ENCODE measurements at regions not wholly inside any gene's neighbourhood (a gene's known extent, or its start where the extent isn't known, plus 50 kb on each side); places are given as distances from the start of the nearest gene placed in this dataset.
"Not testable (repeated sequence)": the region's sequence is repeated elsewhere in the genome, so short reads cannot be mapped to it uniquely, and the experiment has no call there.

DNA sequence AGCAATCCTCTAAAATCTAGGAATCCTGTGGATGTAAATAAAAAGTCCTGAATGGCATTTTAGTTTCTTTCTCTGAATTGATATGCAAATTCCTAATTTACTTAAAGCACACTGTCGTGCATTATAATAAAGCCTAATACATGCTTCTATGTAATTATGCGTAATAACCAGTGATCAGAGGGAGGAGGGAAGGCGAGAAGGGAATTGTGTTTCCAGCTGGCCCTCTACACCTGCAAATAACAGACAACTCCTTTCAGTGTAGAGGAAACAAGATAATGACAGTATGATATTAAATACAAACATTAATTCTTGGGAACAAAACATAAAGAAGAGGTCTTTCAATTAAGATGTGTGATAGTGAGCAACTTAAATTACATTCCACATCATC is 419.6 kb upstream of the LCORL start:
- Histone ChIP-seq H3K9me3 (ENCODE audit: control insufficient read depth, low read length) (no peaks in the 10 kb centered on the region), H3K27me3 (ENCODE audit: control insufficient read depth, insufficient read depth) (no peaks in the 10 kb centered on the region), H3K27ac (ENCODE audit: low read length) (no peak overlapping the region), H3K4me1 (ENCODE audit: control insufficient read depth, insufficient read depth, low read length) (no peaks in the 10 kb centered on the region), H3K4me3 (ENCODE audit: low read length) (no peak overlapping the region)
- intact Hi-C loops (cut with DNase I): no loop called here
- DNase-seq (no peak), ATAC-seq (no peak)
- WGBS: 55% methylated on average over 3 of the region's 3 CpGs

- H3K27me3 ChIP-seq (ENCODE audit: control insufficient read depth, insufficient read depth): no peaks in the 10 kb centered on the region
- H3K27ac ChIP-seq (ENCODE audit: low read length): no peak overlapping the region
- ATAC-seq (no peak), DNase-seq (no peak)
- no peak overlapping the region for H3K4me3 ChIP-seq (ENCODE audit: low read length)
- intact Hi-C loops (cut with DNase I): no loop called here
- 44% methylated on average over 7 of the region's 7 CpGs for WGBS
- H3K9me3 ChIP-seq (ENCODE audit: control insufficient read depth, low read length): no peaks in the 10 kb centered on the region
- H3K4me1 ChIP-seq (ENCODE audit: control insufficient read depth, insufficient read depth, low read length): no peaks in the 10 kb centered on the region
Observed at GRCh38 chr4:18440527-18441202, 419.1 kb upstream of the LCORL start.

GRCh38 chr4:18439311-18439710 is 417.8 kb upstream of the LCORL start:
- no peak for DNase-seq
- ATAC-seq: no peak
- Histone ChIP-seq H3K4me3 (ENCODE audit: low read length) (no peak overlapping the region), H3K4me1 (ENCODE audit: control insufficient read depth, insufficient read depth, low read length) (no peaks in the 10 kb centered on the region), H3K9me3 (ENCODE audit: control insufficient read depth, low read length) (no peaks in the 10 kb centered on the region), H3K27me3 (ENCODE audit: control insufficient read depth, insufficient read depth) (no peaks in the 10 kb centered on the region), H3K27ac (ENCODE audit: low read length) (no peak overlapping the region)
- intact Hi-C loops (cut with DNase I): no loop called here
- 80% methylated on average over 3 of the region's 3 CpGs for WGBS

DNA sequence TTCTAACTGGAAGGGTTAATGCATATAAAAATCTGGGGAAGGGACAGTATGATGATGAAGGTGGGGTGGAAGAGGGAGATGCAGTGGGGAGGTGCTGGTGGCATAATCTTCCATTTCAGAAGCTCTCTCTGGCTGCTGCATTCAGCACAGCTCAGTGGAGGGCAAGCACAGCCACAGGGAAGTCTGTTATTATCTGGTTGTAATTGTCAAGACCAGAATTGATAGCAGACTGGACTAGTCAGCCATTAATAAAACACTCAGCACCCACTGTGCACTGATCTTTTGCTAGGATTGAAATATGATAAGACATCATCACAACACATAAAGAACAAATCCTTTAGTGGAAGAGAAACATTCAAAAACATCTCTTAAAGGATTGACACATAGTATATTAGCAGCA is 414.2 kb upstream of the LCORL start:
- DNase-seq: no peak
- H3K27me3 ChIP-seq (ENCODE audit: control insufficient read depth, insufficient read depth): no peaks in the 10 kb centered on the region
- no peak overlapping the region for H3K4me3 ChIP-seq (ENCODE audit: low read length)
- ATAC-seq: no peak
- H3K27ac ChIP-seq (ENCODE audit: low read length): no peak overlapping the region
- intact Hi-C loops (cut with DNase I): no loop called here
- H3K4me1 ChIP-seq (ENCODE audit: control insufficient read depth, insufficient read depth, low read length): no peaks in the 10 kb centered on the region
- H3K9me3 ChIP-seq (ENCODE audit: control insufficient read depth, low read length): no peaks in the 10 kb centered on the region

DNA sequence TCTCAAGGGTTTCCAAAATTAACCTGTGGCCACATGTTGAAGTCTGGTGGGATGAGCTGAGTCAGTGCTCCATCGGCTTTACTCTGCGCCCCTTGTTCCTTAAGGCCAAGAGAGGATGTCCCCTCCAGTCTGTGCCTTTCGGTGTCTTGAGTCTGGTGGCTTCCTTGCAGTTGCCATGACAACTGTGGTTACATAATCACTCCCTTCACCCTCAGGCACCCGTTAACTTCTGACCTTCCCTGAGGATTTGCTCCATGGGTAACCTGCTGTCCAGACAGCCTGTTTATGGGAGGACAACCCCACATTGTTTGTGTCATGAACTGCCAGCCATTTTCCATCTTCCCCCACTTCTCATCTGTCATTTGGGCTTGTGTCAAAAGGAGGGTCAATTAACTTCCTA is 401.1 kb upstream of the LCORL start:
- intact Hi-C loops (cut with DNase I): no loop called here
- 65% methylated on average over 4 of the region's 4 CpGs for WGBS

GRCh38 chr4:18421519-18421918 is 400.0 kb upstream of the LCORL start:
- intact Hi-C loops (cut with DNase I): no loop called here
- 77% methylated on average over 2 of the region's 2 CpGs for WGBS
- Histone ChIP-seq H3K4me3 (ENCODE audit: low read length) (no peak overlapping the region), H3K9me3 (ENCODE audit: control insufficient read depth, low read length) (no peaks in the 10 kb centered on the region), H3K4me1 (ENCODE audit: control insufficient read depth, insufficient read depth, low read length) (no peaks in the 10 kb centered on the region), H3K27me3 (ENCODE audit: control insufficient read depth, insufficient read depth) (no peaks in the 10 kb centered on the region), H3K27ac (ENCODE audit: low read length) (no peak overlapping the region)
- ATAC-seq (no peak), DNase-seq (no peak)

More for the DNA sequence above, 401.1 kb upstream of the LCORL start:
- Histone ChIP-seq H3K4me3 (ENCODE audit: low read length) (no peak overlapping the region), H3K27ac (ENCODE audit: low read length) (no peak overlapping the region), H3K4me1 (ENCODE audit: control insufficient read depth, insufficient read depth, low read length) (no peaks in the 10 kb centered on the region), H3K27me3 (ENCODE audit: control insufficient read depth, insufficient read depth) (no peaks in the 10 kb centered on the region), H3K9me3 (ENCODE audit: control insufficient read depth, low read length) (no peaks in the 10 kb centered on the region)
- no peak for ATAC-seq
- DNase-seq: no peak

DNA sequence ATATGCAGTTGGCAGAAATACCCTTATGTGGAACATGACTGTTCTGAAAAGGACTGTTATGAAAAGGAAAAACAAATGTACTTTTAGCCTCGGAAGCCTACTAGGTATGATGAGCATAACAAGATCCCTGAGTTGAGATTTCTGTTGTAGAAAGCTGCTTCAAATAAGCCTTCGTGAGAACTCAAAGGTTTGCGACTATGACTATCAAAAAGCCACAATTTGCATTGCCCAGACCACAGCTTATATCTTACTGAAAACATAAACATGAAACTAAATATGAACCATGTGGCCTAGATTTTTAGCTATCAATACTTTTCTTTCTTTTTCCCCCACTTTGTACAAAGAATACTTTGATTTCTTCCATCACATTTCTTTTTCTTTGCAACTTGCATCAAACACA is 398.2 kb upstream of the LCORL start:
- H3K9me3 ChIP-seq (ENCODE audit: control insufficient read depth, low read length): no peaks in the 10 kb centered on the region
- no peaks in the 10 kb centered on the region for H3K27me3 ChIP-seq (ENCODE audit: control insufficient read depth, insufficient read depth)
- DNase-seq: no peak
- 84% methylated on average over 3 of the region's 3 CpGs for WGBS
- intact Hi-C loops (cut with DNase I): no loop called here
- no peak overlapping the region for H3K27ac ChIP-seq (ENCODE audit: low read length)
- no peaks in the 10 kb centered on the region for H3K4me1 ChIP-seq (ENCODE audit: control insufficient read depth, insufficient read depth, low read length)
- ATAC-seq: no peak
- no peak overlapping the region for H3K4me3 ChIP-seq (ENCODE audit: low read length)

DNA sequence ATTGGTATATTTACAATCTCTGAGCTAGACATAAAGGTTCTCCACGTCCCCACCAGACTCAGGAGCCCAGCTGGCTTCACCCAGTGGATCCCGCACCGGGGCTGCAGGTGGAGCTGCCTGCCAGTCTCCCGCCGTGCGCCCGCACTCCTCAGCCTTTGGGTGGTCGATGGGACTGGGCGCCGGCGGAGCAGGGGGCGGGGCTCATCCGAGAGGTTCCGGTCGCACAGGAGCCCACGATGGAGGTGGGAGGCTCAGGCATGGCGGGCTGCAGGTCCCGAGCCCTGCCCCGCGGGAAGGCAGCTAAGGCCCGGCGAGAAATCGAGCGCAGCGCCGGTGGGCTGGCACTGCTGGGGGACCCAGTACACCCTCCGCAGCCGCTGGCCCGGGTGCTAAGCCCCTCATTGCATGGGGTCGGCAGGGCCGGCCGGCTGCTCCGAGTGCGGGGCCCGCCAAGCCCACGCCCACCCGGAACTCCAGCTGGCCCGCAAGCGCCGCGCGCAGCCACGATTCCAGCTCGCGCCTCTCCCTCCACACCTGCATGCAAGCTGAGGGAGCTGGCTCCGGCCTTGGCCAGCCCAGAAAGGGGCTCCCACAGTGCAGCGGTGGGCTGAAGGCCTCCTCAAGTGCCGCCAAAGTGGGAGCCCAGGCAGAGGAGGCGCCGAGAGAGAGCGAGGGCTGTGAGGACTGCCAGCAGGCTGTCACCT is 396.8 kb upstream of the LCORL start:
- H3K4me1 ChIP-seq (ENCODE audit: control insufficient read depth, insufficient read depth, low read length); H3K9me3 ChIP-seq (ENCODE audit: control insufficient read depth, low read length); H3K4me3 ChIP-seq (ENCODE audit: low read length); H3K27me3 ChIP-seq (ENCODE audit: control insufficient read depth, insufficient read depth); intact Hi-C loops (cut with DNase I); H3K27ac ChIP-seq (ENCODE audit: low read length); ATAC-seq: not testable (repeated sequence)
- DNase-seq: peak in 2 of 3 donors; percentile 35 to 38
- 82% methylated on average over 48 of the region's 51 CpGs for WGBS

- ATAC-seq; intact Hi-C loops (cut with DNase I); H3K4me3 ChIP-seq (ENCODE audit: low read length); H3K4me1 ChIP-seq (ENCODE audit: control insufficient read depth, insufficient read depth, low read length); H3K27me3 ChIP-seq (ENCODE audit: control insufficient read depth, insufficient read depth); H3K9me3 ChIP-seq (ENCODE audit: control insufficient read depth, low read length); DNase-seq; H3K27ac ChIP-seq (ENCODE audit: low read length): not testable (repeated sequence)
- WGBS: 92% methylated on average over 15 of the region's 15 CpGs
Observed at GRCh38 chr4:18417651-18418050, 396.1 kb upstream of the LCORL start.

DNA sequence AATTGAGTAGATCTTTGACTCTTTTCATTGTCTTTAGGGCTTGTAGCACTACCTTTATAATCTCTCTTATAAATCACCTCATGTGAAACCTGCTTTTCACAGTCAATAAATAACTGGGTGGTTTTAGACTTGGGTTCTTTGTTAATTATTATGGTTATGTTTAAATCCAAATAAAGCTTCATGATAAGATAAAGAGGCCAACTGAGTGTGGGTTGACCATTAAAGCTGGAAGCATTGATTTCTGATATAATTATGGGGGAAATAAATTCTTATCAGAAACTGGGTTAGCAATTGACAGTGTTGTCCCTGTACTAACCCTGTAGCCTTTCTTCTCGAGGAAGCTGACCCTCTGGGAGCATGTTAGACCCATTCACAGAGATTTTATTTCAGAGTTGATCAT is 384.7 kb upstream of the LCORL start:
- Histone ChIP-seq H3K4me3 (ENCODE audit: low read length) (no peak overlapping the region), H3K4me1 (ENCODE audit: control insufficient read depth, insufficient read depth, low read length) (no peaks in the 10 kb centered on the region), H3K9me3 (ENCODE audit: control insufficient read depth, low read length) (no peaks in the 10 kb centered on the region), H3K27me3 (ENCODE audit: control insufficient read depth, insufficient read depth) (no peaks in the 10 kb centered on the region), H3K27ac (ENCODE audit: low read length) (no peak overlapping the region)
- 61% methylated on average over 1 of the region's 1 CpG for WGBS
- ATAC-seq: no peak
- intact Hi-C loops (cut with DNase I): no loop called here
- no peak for DNase-seq

DNA sequence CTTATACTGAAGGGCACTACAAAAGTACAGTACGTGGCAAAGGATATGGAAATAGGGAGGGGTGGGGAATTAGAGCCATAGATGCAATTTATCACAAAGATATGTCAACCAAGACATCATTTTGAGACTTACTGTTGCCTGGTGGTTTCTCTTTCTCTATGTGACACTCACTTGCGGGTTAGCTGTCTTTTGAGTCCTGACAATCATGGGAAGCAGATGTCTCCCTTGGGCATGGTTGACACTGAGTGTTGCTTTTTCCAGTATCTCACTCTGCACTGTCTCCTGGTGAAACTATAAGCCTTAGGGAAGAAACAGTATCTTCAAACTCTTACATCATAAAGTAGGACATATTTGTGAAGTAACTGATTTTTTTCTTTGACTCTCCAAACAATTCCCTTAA is 383.5 kb upstream of the LCORL start:
- Histone ChIP-seq H3K4me1 (ENCODE audit: control insufficient read depth, insufficient read depth, low read length) (no peaks in the 10 kb centered on the region), H3K4me3 (ENCODE audit: low read length) (no peak overlapping the region), H3K27me3 (ENCODE audit: control insufficient read depth, insufficient read depth) (no peaks in the 10 kb centered on the region), H3K9me3 (ENCODE audit: control insufficient read depth, low read length) (no peaks in the 10 kb centered on the region), H3K27ac (ENCODE audit: low read length) (no peak overlapping the region)
- intact Hi-C loops (cut with DNase I): no loop called here
- DNase-seq (no peak), ATAC-seq (no peak)
- WGBS: 47% methylated on average over 2 of the region's 2 CpGs

DNA sequence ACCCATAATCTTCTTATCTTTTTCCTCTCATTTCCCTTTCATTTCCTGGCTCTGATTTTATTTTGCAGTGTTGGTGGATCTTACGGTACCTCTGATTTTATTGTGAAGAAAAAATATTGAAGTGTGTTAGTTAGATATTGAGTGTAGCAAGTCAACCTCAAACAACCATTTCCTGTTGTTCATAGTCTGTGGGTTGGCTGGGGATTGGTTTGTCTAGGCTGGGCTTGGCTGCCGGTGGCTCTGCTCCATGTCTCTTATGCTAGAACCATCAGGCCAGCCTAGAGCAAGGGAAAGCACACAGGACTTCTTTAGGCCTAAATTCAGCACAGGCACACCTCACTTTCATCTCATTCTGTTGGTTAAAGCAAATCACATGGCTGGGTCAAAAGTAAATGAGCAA is 383.1 kb upstream of the LCORL start:
- Histone ChIP-seq H3K4me3 (ENCODE audit: low read length) (no peak overlapping the region), H3K9me3 (ENCODE audit: control insufficient read depth, low read length) (no peaks in the 10 kb centered on the region), H3K27ac (ENCODE audit: low read length) (no peak overlapping the region), H3K4me1 (ENCODE audit: control insufficient read depth, insufficient read depth, low read length) (no peaks in the 10 kb centered on the region), H3K27me3 (ENCODE audit: control insufficient read depth, insufficient read depth) (no peaks in the 10 kb centered on the region)
- ATAC-seq (no peak), DNase-seq (no peak)
- 51% methylated on average over 2 of the region's 2 CpGs for WGBS
- intact Hi-C loops (cut with DNase I): no loop called here

Data from right cardiac atrium (tissue), 5 donors.